ENCODE measurements at regions not wholly inside any gene's neighbourhood (a gene's known extent, or its start where the extent isn't known, plus 50 kb on each side); places are given as distances from the start of the nearest gene placed in this dataset.

GRCh38 chr6:96330884-96331283, 190.7 kb upstream of the UFL1 start:
- FAIRE-seq: no peak
- Mint-ChIP-seq H3K4me1 (ENCODE audit: low read depth, unreplicated experiment) (no peaks in the 10 kb centered on the region), H3K4me3 (ENCODE audit: unreplicated experiment) (no peak overlapping the region), H3K27ac (ENCODE audit: unreplicated experiment) (no peak overlapping the region), H3K9me3 (ENCODE audit: unreplicated experiment) (no peaks in the 10 kb centered on the region), H3K27me3 (ENCODE audit: low read depth, unreplicated experiment) (no peaks in the 10 kb centered on the region), H3K36me3 (ENCODE audit: low read depth, unreplicated experiment) (no peaks in the 10 kb centered on the region)
- Histone ChIP-seq H3K79me2 (ENCODE audit: insufficient read depth, low read length) (no peaks in the 10 kb centered on the region), H3K27me3 (ENCODE audit: insufficient read depth, low read length) (no peaks in the 10 kb centered on the region), H3K4me3 (ENCODE audit: insufficient read depth, low read depth, low read length) (no peak overlapping the region), H3K36me3 (ENCODE audit: insufficient read depth, low read length) (no peaks in the 10 kb centered on the region), H3K4me1 (ENCODE audit: insufficient read depth, low read length) (no peaks in the 10 kb centered on the region), H3K9ac (ENCODE audit: low read length) (no peak overlapping the region), H3K4me2 (ENCODE audit: low read length) (no peak overlapping the region), H2AFZ (ENCODE audit: low read depth, low read length) (no peak overlapping the region), H3K27ac (ENCODE audit: low read depth, low read length) (no peak overlapping the region), H4K20me1 (ENCODE audit: insufficient read depth, low read length) (no peaks in the 10 kb centered on the region), H3K9me3 (ENCODE audit: insufficient read depth, low read depth, low read length) (no peaks in the 10 kb centered on the region)
- TF ChIP-seq CTCF (IDR thresholded peaks at IDR 0.05; ENCODE audit: insufficient read depth, low read depth, low read length) (no peak), EZH2 (IDR thresholded peaks at IDR 0.05; ENCODE audit: insufficient read depth, low read length) (no peak)
- no peak for DNase-seq (ENCODE audit: low read depth)

DNA sequence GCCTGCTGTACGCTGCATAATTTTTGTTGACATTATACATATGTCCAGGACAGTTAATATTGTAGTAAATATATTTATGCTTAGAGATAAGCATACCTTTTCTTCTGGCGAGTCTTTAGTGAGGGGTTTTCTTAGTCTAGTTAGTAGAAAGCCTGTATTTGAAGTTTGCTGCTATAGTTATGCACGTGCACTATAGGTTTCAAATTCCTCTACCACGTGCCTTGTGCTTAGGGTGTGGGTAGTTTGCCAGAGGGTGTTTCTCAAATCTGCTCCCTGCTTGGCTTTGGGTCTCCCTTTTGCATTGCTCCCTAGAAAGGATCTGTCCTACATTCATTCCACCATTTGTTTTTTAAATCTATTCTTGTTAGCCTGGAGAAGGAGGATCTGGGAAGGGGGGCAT, 181.4 kb upstream of the UFL1 start:
- Histone ChIP-seq H3K4me1 (ENCODE audit: insufficient read depth, low read length) (no peaks in the 10 kb centered on the region), H3K4me3 (ENCODE audit: insufficient read depth, low read depth, low read length) (no peak overlapping the region), H4K20me1 (ENCODE audit: insufficient read depth, low read length) (no peaks in the 10 kb centered on the region), H3K4me2 (ENCODE audit: low read length) (no peak overlapping the region), H3K79me2 (ENCODE audit: insufficient read depth, low read length) (no peaks in the 10 kb centered on the region), H3K9me3 (ENCODE audit: insufficient read depth, low read depth, low read length) (no peaks in the 10 kb centered on the region), H3K27me3 (ENCODE audit: insufficient read depth, low read length) (no peaks in the 10 kb centered on the region), H3K9ac (ENCODE audit: low read length) (no peak overlapping the region), H2AFZ (ENCODE audit: low read depth, low read length) (no peak overlapping the region), H3K36me3 (ENCODE audit: insufficient read depth, low read length) (no peaks in the 10 kb centered on the region), H3K27ac (ENCODE audit: low read depth, low read length) (no peak overlapping the region)
- Mint-ChIP-seq H3K4me1 (ENCODE audit: low read depth, unreplicated experiment) (no peaks in the 10 kb centered on the region), H3K9me3 (ENCODE audit: unreplicated experiment) (peaks cover 3% of the 10 kb centered on the region), H3K27me3 (ENCODE audit: low read depth, unreplicated experiment) (no peaks in the 10 kb centered on the region), H3K36me3 (ENCODE audit: low read depth, unreplicated experiment) (no peaks in the 10 kb centered on the region), H3K4me3 (ENCODE audit: unreplicated experiment) (no peak overlapping the region), H3K27ac (ENCODE audit: unreplicated experiment) (no peak overlapping the region)
- DNase-seq (ENCODE audit: low read depth) (no peak), FAIRE-seq (no peak)
- TF ChIP-seq EZH2 (IDR thresholded peaks at IDR 0.05; ENCODE audit: insufficient read depth, low read length) (no peak), CTCF (IDR thresholded peaks at IDR 0.05; ENCODE audit: insufficient read depth, low read depth, low read length) (no peak)

- no peak overlapping the region for H3K4me3 ChIP-seq (ENCODE audit: insufficient read depth, low read depth, low read length)
- H2AFZ ChIP-seq (ENCODE audit: low read depth, low read length): no peak overlapping the region
- no peaks in the 10 kb centered on the region for H3K79me2 ChIP-seq (ENCODE audit: insufficient read depth, low read length)
- H3K27ac ChIP-seq (ENCODE audit: low read depth, low read length): no peak overlapping the region
- Mint-ChIP-seq H3K27ac (ENCODE audit: unreplicated experiment) (no peak overlapping the region), H3K36me3 (ENCODE audit: low read depth, unreplicated experiment) (no peaks in the 10 kb centered on the region), H3K27me3 (ENCODE audit: low read depth, unreplicated experiment) (no peaks in the 10 kb centered on the region), H3K4me3 (ENCODE audit: unreplicated experiment) (no peak overlapping the region), H3K4me1 (ENCODE audit: low read depth, unreplicated experiment) (no peaks in the 10 kb centered on the region), H3K9me3 (ENCODE audit: unreplicated experiment) (peaks cover 3% of the 10 kb centered on the region)
- FAIRE-seq: no peak
- H3K4me1 ChIP-seq (ENCODE audit: insufficient read depth, low read length): no peaks in the 10 kb centered on the region
- no peaks in the 10 kb centered on the region for H4K20me1 ChIP-seq (ENCODE audit: insufficient read depth, low read length)
- no peaks in the 10 kb centered on the region for H3K27me3 ChIP-seq (ENCODE audit: insufficient read depth, low read length)
- no peak overlapping the region for H3K4me2 ChIP-seq (ENCODE audit: low read length)
- TF ChIP-seq CTCF (IDR thresholded peaks at IDR 0.05; ENCODE audit: insufficient read depth, low read depth, low read length): no peak
- TF ChIP-seq EZH2 (IDR thresholded peaks at IDR 0.05; ENCODE audit: insufficient read depth, low read length): no peak
- DNase-seq (ENCODE audit: low read depth): no peak
- H3K9ac ChIP-seq (ENCODE audit: low read length): no peak overlapping the region
- H3K9me3 ChIP-seq (ENCODE audit: insufficient read depth, low read depth, low read length): no peaks in the 10 kb centered on the region
- H3K36me3 ChIP-seq (ENCODE audit: insufficient read depth, low read length): no peaks in the 10 kb centered on the region
These were observed 176.1 kb upstream of the UFL1 start for GRCh38 chr6:96345501-96345900.

All from astrocyte (in vitro differentiated cells and primary cell).